ENCODE measurements at regions not wholly inside any gene's neighbourhood (a gene's known extent, or its start where the extent isn't known, plus 50 kb on each side); places are given as distances from the start of the nearest gene placed in this dataset.

GRCh38 chr2:120939595-120940318, 204.1 kb downstream of the GLI2 start:
- Histone ChIP-seq H3K4me3 (replicated peaks in 1 of 3; ENCODE audit: insufficient read depth in 1 of 3, low read depth in 1 of 3, low read length in 3 of 3) (no peak overlapping the region), H3K79me2 (ENCODE audit: control insufficient read depth, insufficient read depth, low read length) (no peaks in the 10 kb centered on the region), H3K27me3 (ENCODE audit: control insufficient read depth in 2 of 2, insufficient read depth in 2 of 2, low read length in 2 of 2) (peaks cover 9 to 19% of the 10 kb centered on the region in 2 experiments), H3K4me2 (ENCODE audit: insufficient read depth, low read length) (no peak overlapping the region), H3K36me3 (ENCODE audit: control insufficient read depth in 2 of 2, extremely low read depth in 1 of 2, insufficient read depth in 2 of 2, low read length in 2 of 2) (no peaks in the 10 kb centered on the region), H3K27ac (ENCODE audit: insufficient read depth, low read depth, low read length) (no peak overlapping the region), H3K9me1 (replicated peaks; ENCODE audit: control insufficient read depth, extremely low read depth, insufficient read depth, low read length) (no peaks in the 10 kb centered on the region), H3K9ac (replicated peaks; ENCODE audit: extremely low read depth, insufficient read depth, low read length) (no peak overlapping the region), H2AFZ (ENCODE audit: low read depth, low read length) (no peak overlapping the region), H3K9me3 (replicated peaks; ENCODE audit: control insufficient read depth, insufficient read depth, low read length) (no peaks in the 10 kb centered on the region), H3K4me1 (ENCODE audit: control insufficient read depth, extremely low read depth, insufficient read depth, low read length) (no peaks in the 10 kb centered on the region), H4K20me1 (replicated peaks; ENCODE audit: control insufficient read depth, extremely low read depth, insufficient read depth, low read length) (no peaks in the 10 kb centered on the region)
- ChIA-PET POLR2A (no interaction called here), CTCF (no interaction called here)
- intact Hi-C loops (cut with micrococcal nuclease): no loop called here
- BruUV-seq (replicated peaks): no TSS peak
- dilution Hi-C loops (cut with MboI; ENCODE audit: extremely low pct_ligation_motif_present, low sequenced_read_pairs): no loop called here
- DNase-seq (ENCODE audit: low read depth, low spot score) (no peak), FAIRE-seq (no peak)
- TF ChIP-seq GATA2 (IDR thresholded peaks at IDR 0.05; ENCODE audit: insufficient read depth, insufficient read length, low read depth, low read length): no peak
- no peak for TF ChIP-seq POLR2A (IDR thresholded peaks at IDR 0.05; ENCODE audit: low read depth, low read length)
- no peak for TF ChIP-seq CTCF (IDR thresholded peaks at IDR 0.05; ENCODE audit: extremely low read depth in 1 of 2, insufficient read depth in 1 of 2, low read depth in 1 of 2, low read length in 2 of 2)
- TF ChIP-seq POLR2AphosphoS5 (IDR thresholded peaks at IDR 0.05; ENCODE audit: insufficient read depth, low read depth, low read length): no peak
- TF ChIP-seq FOS (IDR thresholded peaks at IDR 0.05; ENCODE audit: borderline replicate concordance, insufficient read depth, low read length): no peak
- TF ChIP-seq MYC (IDR thresholded peaks at IDR 0.05; ENCODE audit: low read depth, low read length): no peak
- no peak for TF ChIP-seq JUN (IDR thresholded peaks at IDR 0.05; ENCODE audit: borderline replicate concordance, insufficient read depth, insufficient read length, low read depth)
- TF ChIP-seq EZH2 (IDR thresholded peaks at IDR 0.05; ENCODE audit: borderline replicate concordance, low read depth, low read length, severe bottlenecking): no peak
- TF ChIP-seq MAX (IDR thresholded peaks at IDR 0.05; ENCODE audit: insufficient read depth, insufficient read length): no peak
